ENCODE measurements at regions not wholly inside any gene's neighbourhood (a gene's known extent, or its start where the extent isn't known, plus 50 kb on each side); places are given as distances from the start of the nearest gene placed in this dataset.

GRCh38 chr3:168341192-168341815 is 245.6 kb upstream of the GOLIM4 start:
- in situ Hi-C loops (cut with MboI; ENCODE audit: low sequenced_read_pairs), result no loop called here

- in situ Hi-C loops (cut with MboI; ENCODE audit: low sequenced_read_pairs), result no loop called here
Observed at GRCh38 chr3:168338161-168338560, 242.4 kb upstream of the GOLIM4 start.

- in situ Hi-C loops (cut with MboI; ENCODE audit: low sequenced_read_pairs), result no loop called here
Observed at GRCh38 chr3:168336276-168336675, 240.6 kb upstream of the GOLIM4 start.

GRCh38 chr3:168333410-168333935 is 237.7 kb upstream of the GOLIM4 start:
- in situ Hi-C loops (cut with MboI; ENCODE audit: low sequenced_read_pairs), result no loop called here

- in situ Hi-C loops (cut with MboI; ENCODE audit: low sequenced_read_pairs), result no loop called here
Observed at GRCh38 chr3:168331756-168332155, 236.0 kb upstream of the GOLIM4 start.

- in situ Hi-C loops (cut with MboI; ENCODE audit: low sequenced_read_pairs), result no loop called here
Observed at GRCh38 chr3:168330983-168331382, 235.3 kb upstream of the GOLIM4 start.

- in situ Hi-C loops (cut with MboI; ENCODE audit: low sequenced_read_pairs), result no loop called here
Observed at GRCh38 chr3:168327856-168328255, 232.1 kb upstream of the GOLIM4 start.

GRCh38 chr3:168325684-168326083 is 230.0 kb upstream of the GOLIM4 start:
- in situ Hi-C loops (cut with MboI; ENCODE audit: low sequenced_read_pairs), result no loop called here

- in situ Hi-C loops (cut with MboI; ENCODE audit: low sequenced_read_pairs), result no loop called here
Observed at GRCh38 chr3:168322941-168323340, 227.2 kb upstream of the GOLIM4 start.

- in situ Hi-C loops (cut with MboI; ENCODE audit: low sequenced_read_pairs), result no loop called here
Observed at GRCh38 chr3:168314166-168314565, 218.4 kb upstream of the GOLIM4 start.

- in situ Hi-C loops (cut with MboI; ENCODE audit: low sequenced_read_pairs), result no loop called here
Observed at GRCh38 chr3:168312984-168313383, 217.3 kb upstream of the GOLIM4 start.

GRCh38 chr3:168307893-168308292 is 212.2 kb upstream of the GOLIM4 start:
- in situ Hi-C loops (cut with MboI; ENCODE audit: low sequenced_read_pairs), result no loop called here

- in situ Hi-C loops (cut with MboI; ENCODE audit: low sequenced_read_pairs), result no loop called here
Observed at GRCh38 chr3:168295027-168295426, 199.3 kb upstream of the GOLIM4 start.

GRCh38 chr3:168292296-168292695 is 196.6 kb upstream of the GOLIM4 start:
- in situ Hi-C loops (cut with MboI; ENCODE audit: low sequenced_read_pairs), result no loop called here

- in situ Hi-C loops (cut with MboI; ENCODE audit: low sequenced_read_pairs), result no loop called here
Observed at GRCh38 chr3:168289471-168290008, 193.8 kb upstream of the GOLIM4 start.

GRCh38 chr3:168288511-168289401 is 193.0 kb upstream of the GOLIM4 start:
- in situ Hi-C loops (cut with MboI; ENCODE audit: low sequenced_read_pairs), result no loop called here

GRCh38 chr3:168285506-168285905 is 189.8 kb upstream of the GOLIM4 start:
- in situ Hi-C loops (cut with MboI; ENCODE audit: low sequenced_read_pairs), result no loop called here

- in situ Hi-C loops (cut with MboI; ENCODE audit: low sequenced_read_pairs), result no loop called here
Observed at GRCh38 chr3:168284728-168285127, 189.0 kb upstream of the GOLIM4 start.

- in situ Hi-C loops (cut with MboI; ENCODE audit: low sequenced_read_pairs), result no loop called here
Observed at GRCh38 chr3:168275662-168276061, 179.9 kb upstream of the GOLIM4 start.

- in situ Hi-C loops (cut with MboI; ENCODE audit: low sequenced_read_pairs), result no loop called here
Observed at GRCh38 chr3:168273917-168274316, 178.2 kb upstream of the GOLIM4 start.

- in situ Hi-C loops (cut with MboI; ENCODE audit: low sequenced_read_pairs), result no loop called here
Observed at GRCh38 chr3:168273036-168273435, 177.3 kb upstream of the GOLIM4 start.
